ENCODE measurements at regions not wholly inside any gene's neighbourhood (a gene's known extent, or its start where the extent isn't known, plus 50 kb on each side); places are given as distances from the start of the nearest gene placed in this dataset.

DNA sequence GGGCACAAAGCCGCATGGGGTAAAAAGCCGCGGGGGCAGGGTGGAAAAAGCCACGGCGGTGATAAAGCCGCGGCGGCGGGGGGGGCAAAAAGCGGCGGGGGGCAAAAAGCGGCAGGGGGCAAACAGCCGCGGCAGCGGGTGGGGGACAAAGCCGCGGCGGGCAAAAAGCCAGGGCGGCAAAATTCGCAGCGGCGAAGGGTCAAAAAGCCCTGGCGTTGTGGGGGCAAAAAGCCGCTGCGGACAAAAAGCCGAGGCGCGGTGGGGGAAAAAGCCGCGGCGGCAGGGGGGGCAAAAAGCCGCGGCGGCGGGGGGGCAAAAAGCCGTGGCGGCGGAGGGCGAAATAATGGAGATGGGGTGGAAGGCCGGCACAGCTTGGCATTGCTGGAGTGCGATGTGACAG lies 3902.9 kb downstream of the SRGAP2C start:
- no peak overlapping the region for H3K27ac ChIP-seq (ENCODE audit: low read depth)
- Mint-ChIP-seq H3K4me1 (no peaks in the 10 kb centered on the region), H3K4me3 (no peak overlapping the region), H3K27ac (no peak overlapping the region), H3K27me3 (ENCODE audit: insufficient read depth, low read depth, poor library complexity) (peaks cover 22% of the 10 kb centered on the region), H3K36me3 (ENCODE audit: low read depth) (peaks cover 32% of the 10 kb centered on the region), H3K9me3 (peaks cover 71% of the 10 kb centered on the region)
- H3K4me2 ChIP-seq, result no peak overlapping the region
- no peaks in the 10 kb centered on the region for H3K27me3 ChIP-seq (ENCODE audit: insufficient read depth)
- H4K20me1 ChIP-seq (replicated peaks; ENCODE audit: insufficient read depth), result no peaks in the 10 kb centered on the region
- no peak overlapping the region for H3K4me3 ChIP-seq
- H3K36me3 ChIP-seq (ENCODE audit: insufficient read depth), result no peaks in the 10 kb centered on the region
- TF ChIP-seq STAT1 (IDR thresholded peaks at IDR 0.05; ENCODE audit: unreplicated experiment) (no peak), ZNF114 (CRISPR knock-in tag; IDR thresholded peaks at IDR 0.05) (no peak), CREB1 (CRISPR knock-in tag; IDR thresholded peaks at IDR 0.05; ENCODE audit: low read depth) (no peak), POLR2AphosphoS5 (IDR thresholded peaks at IDR 0.05; ENCODE audit: low read depth) (no peak)
- TF ChIP-seq, protein P1, sequence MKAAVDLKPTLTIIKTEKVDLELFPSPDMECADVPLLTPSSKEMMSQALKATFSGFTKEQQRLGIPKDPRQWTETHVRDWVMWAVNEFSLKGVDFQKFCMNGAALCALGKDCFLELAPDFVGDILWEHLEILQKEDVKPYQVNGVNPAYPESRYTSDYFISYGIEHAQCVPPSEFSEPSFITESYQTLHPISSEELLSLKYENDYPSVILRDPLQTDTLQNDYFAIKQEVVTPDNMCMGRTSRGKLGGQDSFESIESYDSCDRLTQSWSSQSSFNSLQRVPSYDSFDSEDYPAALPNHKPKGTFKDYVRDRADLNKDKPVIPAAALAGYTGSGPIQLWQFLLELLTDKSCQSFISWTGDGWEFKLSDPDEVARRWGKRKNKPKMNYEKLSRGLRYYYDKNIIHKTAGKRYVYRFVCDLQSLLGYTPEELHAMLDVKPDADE (IDR thresholded peaks at IDR 0.05), result no peak
- H3K9me2 ChIP-seq (ENCODE audit: insufficient read depth), result no peaks in the 10 kb centered on the region
- H3K79me2 ChIP-seq (replicated peaks; ENCODE audit: insufficient read depth), result no peaks in the 10 kb centered on the region
- no peaks in the 10 kb centered on the region for H3F3A ChIP-seq (replicated peaks; ENCODE audit: low read depth)
- no peaks in the 10 kb centered on the region for H3K4me1 ChIP-seq (ENCODE audit: insufficient read depth)
- DNase-seq (ENCODE audit: low spot score) (no peak), ATAC-seq (no peak)
- H2AFZ ChIP-seq, result no peak overlapping the region

DNA sequence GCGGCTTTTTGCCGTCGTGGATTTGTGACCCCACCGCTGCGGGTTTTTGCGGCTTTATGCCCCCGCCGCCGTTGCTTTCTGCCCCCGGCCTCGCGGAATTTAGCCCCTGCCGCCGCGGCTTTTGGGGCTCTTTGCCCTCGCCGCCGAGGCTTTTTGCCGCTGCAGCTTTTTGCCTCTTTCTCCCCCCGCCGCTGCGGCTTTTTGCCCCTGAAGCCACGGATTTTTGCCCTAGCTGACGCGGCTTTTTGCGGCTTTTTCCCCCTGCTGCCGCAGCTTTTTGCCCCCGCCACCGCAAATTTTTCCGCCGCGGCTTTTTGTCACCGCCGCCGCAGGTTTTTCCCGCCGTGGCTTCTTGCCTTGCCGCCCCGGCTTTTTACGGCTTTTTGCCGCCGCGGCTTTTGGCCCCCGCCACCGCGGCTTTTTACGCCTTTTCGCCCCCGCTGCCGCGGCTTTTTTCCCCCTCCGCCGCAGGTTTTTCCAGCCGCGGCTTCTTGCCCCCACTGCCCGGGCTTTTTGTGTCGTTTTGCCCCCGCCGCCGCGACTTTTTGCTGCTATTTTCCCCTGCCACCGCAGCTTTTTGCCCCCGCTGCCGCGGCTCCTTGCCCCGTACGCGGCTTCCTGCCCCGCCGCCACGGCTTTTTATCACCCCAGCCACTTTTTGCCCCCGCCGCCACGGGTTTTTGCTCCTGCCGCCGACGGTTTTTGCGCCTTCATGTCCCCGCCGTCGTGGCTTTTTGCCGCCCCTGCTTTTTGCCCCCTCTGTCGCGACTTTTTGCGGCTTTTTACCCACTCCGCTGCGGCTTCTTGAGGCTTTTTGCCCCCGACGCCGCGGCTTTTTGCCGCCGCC lies 3933.6 kb downstream of the SRGAP2C start:
- Histone ChIP-seq H3K79me2 (replicated peaks; ENCODE audit: insufficient read depth) (no peaks in the 10 kb centered on the region), H3K27me3 (ENCODE audit: insufficient read depth) (no peaks in the 10 kb centered on the region), H3K36me3 (ENCODE audit: insufficient read depth) (no peaks in the 10 kb centered on the region), H3K9me2 (ENCODE audit: insufficient read depth) (no peaks in the 10 kb centered on the region), H4K20me1 (replicated peaks; ENCODE audit: insufficient read depth) (no peaks in the 10 kb centered on the region), H3K4me3 (no peak overlapping the region), H3F3A (replicated peaks; ENCODE audit: low read depth) (no peaks in the 10 kb centered on the region), H2AFZ (no peak overlapping the region), H3K4me1 (ENCODE audit: insufficient read depth) (no peaks in the 10 kb centered on the region), H3K4me2 (no peak overlapping the region), H3K27ac (ENCODE audit: low read depth) (no peak overlapping the region)
- Mint-ChIP-seq H3K9me3 (peaks cover 81% of the 10 kb centered on the region), H3K27ac (no peak overlapping the region), H3K36me3 (ENCODE audit: low read depth) (peaks cover 23% of the 10 kb centered on the region), H3K4me1 (no peaks in the 10 kb centered on the region), H3K27me3 (ENCODE audit: insufficient read depth, low read depth, poor library complexity) (peaks cover 5% of the 10 kb centered on the region), H3K4me3 (no peak overlapping the region)
- no peak for DNase-seq (ENCODE audit: low spot score)
- ATAC-seq, result no peak
- TF ChIP-seq, protein P2, sequence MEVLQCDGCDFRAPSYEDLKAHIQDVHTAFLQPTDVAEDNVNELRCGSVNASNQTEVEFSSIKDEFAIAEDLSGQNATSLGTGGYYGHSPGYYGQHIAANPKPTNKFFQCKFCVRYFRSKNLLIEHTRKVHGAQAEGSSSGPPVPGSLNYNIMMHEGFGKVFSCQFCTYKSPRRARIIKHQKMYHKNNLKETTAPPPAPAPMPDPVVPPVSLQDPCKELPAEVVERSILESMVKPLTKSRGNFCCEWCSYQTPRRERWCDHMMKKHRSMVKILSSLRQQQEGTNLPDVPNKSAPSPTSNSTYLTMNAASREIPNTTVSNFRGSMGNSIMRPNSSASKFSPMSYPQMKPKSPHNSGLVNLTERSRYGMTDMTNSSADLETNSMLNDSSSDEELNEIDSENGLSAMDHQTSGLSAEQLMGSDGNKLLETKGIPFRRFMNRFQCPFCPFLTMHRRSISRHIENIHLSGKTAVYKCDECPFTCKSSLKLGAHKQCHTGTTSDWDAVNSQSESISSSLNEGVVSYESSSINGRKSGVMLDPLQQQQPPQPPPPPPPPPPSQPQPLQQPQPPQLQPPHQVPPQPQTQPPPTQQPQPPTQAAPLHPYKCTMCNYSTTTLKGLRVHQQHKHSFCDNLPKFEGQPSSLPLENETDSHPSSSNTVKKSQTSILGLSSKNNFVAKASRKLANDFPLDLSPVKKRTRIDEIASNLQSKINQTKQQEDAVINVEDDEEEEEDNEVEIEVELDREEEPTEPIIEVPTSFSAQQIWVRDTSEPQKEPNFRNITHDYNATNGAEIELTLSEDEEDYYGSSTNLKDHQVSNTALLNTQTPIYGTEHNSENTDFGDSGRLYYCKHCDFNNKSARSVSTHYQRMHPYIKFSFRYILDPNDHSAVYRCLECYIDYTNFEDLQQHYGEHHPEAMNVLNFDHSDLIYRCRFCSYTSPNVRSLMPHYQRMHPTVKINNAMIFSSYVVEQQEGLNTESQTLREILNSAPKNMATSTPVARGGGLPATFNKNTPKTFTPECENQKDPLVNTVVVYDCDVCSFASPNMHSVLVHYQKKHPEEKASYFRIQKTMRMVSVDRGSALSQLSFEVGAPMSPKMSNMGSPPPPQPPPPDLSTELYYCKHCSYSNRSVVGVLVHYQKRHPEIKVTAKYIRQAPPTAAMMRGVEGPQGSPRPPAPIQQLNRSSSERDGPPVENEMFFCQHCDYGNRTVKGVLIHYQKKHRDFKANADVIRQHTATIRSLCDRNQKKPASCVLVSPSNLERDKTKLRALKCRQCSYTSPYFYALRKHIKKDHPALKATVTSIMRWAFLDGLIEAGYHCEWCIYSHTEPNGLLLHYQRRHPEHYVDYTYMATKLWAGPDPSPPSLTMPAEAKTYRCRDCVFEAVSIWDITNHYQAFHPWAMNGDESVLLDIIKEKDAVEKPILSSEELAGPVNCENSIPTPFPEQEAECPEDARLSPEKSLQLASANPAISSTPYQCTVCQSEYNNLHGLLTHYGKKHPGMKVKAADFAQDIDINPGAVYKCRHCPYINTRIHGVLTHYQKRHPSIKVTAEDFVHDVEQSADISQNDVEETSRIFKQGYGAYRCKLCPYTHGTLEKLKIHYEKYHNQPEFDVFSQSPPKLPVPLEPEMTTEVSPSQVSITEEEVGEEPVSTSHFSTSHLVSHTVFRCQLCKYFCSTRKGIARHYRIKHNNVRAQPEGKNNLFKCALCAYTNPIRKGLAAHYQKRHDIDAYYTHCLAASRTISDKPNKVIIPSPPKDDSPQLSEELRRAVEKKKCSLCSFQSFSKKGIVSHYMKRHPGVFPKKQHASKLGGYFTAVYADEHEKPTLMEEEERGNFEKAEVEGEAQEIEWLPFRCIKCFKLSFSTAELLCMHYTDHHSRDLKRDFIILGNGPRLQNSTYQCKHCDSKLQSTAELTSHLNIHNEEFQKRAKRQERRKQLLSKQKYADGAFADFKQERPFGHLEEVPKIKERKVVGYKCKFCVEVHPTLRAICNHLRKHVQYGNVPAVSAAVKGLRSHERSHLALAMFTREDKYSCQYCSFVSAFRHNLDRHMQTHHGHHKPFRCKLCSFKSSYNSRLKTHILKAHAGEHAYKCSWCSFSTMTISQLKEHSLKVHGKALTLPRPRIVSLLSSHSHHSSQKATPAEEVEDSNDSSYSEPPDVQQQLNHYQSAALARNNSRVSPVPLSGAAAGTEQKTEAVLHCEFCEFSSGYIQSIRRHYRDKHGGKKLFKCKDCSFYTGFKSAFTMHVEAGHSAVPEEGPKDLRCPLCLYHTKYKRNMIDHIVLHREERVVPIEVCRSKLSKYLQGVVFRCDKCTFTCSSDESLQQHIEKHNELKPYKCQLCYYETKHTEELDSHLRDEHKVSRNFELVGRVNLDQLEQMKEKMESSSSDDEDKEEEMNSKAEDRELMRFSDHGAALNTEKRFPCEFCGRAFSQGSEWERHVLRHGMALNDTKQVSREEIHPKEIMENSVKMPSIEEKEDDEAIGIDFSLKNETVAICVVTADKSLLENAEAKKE (CRISPR knock-in tag; IDR thresholded peaks at IDR 0.05), result no peak
- TF ChIP-seq CREB1 (CRISPR knock-in tag; IDR thresholded peaks at IDR 0.05; ENCODE audit: low read depth), result no peak
- TF ChIP-seq ZNF114 (CRISPR knock-in tag; IDR thresholded peaks at IDR 0.05), result no peak
- TF ChIP-seq EZH2phosphoT487 (IDR thresholded peaks at IDR 0.05; ENCODE audit: unreplicated experiment), result no peak
- TF ChIP-seq CTCF (conservative IDR thresholded peaks at IDR 0.05; ENCODE audit: low read depth in 2 of 2), result no peak
- TF ChIP-seq, protein P1 (IDR thresholded peaks at IDR 0.05), result no peak
- TF ChIP-seq NANOG (IDR thresholded peaks at IDR 0.05; ENCODE audit: borderline replicate concordance), result no peak
- no peak for TF ChIP-seq STAT1 (IDR thresholded peaks at IDR 0.05; ENCODE audit: unreplicated experiment)
- TF ChIP-seq ZNF331 (CRISPR knock-in tag; IDR thresholded peaks at IDR 0.05; ENCODE audit: low read depth), result no peak
